ENCODE measurements at regions not wholly inside any gene's neighbourhood (a gene's known extent, or its start where the extent isn't known, plus 50 kb on each side); places are given as distances from the start of the nearest gene placed in this dataset.

- TF ChIP-seq BACH2 (CRISPR knock-in tag; IDR thresholded peaks at IDR 0.05; ENCODE audit: borderline replicate concordance): no peak
- TF ChIP-seq SNAI2 (CRISPR knock-in tag; IDR thresholded peaks at IDR 0.05): no peak
- TF ChIP-seq ZNF8 (CRISPR knock-in tag; IDR thresholded peaks at IDR 0.05): no peak
- no peak for TF ChIP-seq TCF4 (CRISPR knock-in tag; IDR thresholded peaks at IDR 0.05; ENCODE audit: borderline replicate concordance)
- TF ChIP-seq ESRRG (CRISPR knock-in tag; IDR thresholded peaks at IDR 0.05): no peak
- TF ChIP-seq TOX (CRISPR knock-in tag; IDR thresholded peaks at IDR 0.05; ENCODE audit: borderline replicate concordance): no peak
- TF ChIP-seq, protein P1, sequence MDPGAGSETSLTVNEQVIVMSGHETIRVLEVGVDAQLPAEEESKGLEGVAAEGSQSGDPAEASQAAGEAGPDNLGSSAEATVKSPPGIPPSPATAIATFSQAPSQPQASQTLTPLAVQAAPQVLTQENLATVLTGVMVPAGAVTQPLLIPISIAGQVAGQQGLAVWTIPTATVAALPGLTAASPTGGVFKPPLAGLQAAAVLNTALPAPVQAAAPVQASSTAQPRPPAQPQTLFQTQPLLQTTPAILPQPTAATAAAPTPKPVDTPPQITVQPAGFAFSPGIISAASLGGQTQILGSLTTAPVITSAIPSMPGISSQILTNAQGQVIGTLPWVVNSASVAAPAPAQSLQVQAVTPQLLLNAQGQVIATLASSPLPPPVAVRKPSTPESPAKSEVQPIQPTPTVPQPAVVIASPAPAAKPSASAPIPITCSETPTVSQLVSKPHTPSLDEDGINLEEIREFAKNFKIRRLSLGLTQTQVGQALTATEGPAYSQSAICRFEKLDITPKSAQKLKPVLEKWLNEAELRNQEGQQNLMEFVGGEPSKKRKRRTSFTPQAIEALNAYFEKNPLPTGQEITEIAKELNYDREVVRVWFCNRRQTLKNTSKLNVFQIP (CRISPR knock-in tag; IDR thresholded peaks at IDR 0.05; ENCODE audit: borderline replicate concordance, low read depth): no peak
- TF ChIP-seq ARNTL (CRISPR knock-in tag; IDR thresholded peaks at IDR 0.05; ENCODE audit: borderline replicate concordance, low read depth): no peak
- no peak for TF ChIP-seq GLIS3 (CRISPR knock-in tag; IDR thresholded peaks at IDR 0.05)
- TF ChIP-seq CSDC2 (CRISPR knock-in tag; IDR thresholded peaks at IDR 0.05): no peak
- TF ChIP-seq ZNF565 (CRISPR knock-in tag; conservative IDR thresholded peaks at IDR 0.05; ENCODE audit: low read depth): no peak
- ATAC-seq: no peak
These were observed 123.4 kb upstream of the OR9Q1 start for GRCh38 chr11:57900320-57900719.

- ATAC-seq: no peak
- TF ChIP-seq ZNF70 (CRISPR knock-in tag; IDR thresholded peaks at IDR 0.05): no peak
- TF ChIP-seq CSDC2 (CRISPR knock-in tag; IDR thresholded peaks at IDR 0.05): no peak
- no peak for TF ChIP-seq ARNTL (CRISPR knock-in tag; IDR thresholded peaks at IDR 0.05; ENCODE audit: borderline replicate concordance, low read depth)
- no peak for TF ChIP-seq CSRNP3 (CRISPR knock-in tag; IDR thresholded peaks at IDR 0.05)
- TF ChIP-seq ZFP30 (CRISPR knock-in tag; IDR thresholded peaks at IDR 0.05): no peak
- TF ChIP-seq ZNF8 (CRISPR knock-in tag; IDR thresholded peaks at IDR 0.05): no peak
- TF ChIP-seq RARB (CRISPR knock-in tag; IDR thresholded peaks at IDR 0.05): no peak
These were observed 122.4 kb upstream of the OR9Q1 start for GRCh38 chr11:57901278-57901677.

DNA sequence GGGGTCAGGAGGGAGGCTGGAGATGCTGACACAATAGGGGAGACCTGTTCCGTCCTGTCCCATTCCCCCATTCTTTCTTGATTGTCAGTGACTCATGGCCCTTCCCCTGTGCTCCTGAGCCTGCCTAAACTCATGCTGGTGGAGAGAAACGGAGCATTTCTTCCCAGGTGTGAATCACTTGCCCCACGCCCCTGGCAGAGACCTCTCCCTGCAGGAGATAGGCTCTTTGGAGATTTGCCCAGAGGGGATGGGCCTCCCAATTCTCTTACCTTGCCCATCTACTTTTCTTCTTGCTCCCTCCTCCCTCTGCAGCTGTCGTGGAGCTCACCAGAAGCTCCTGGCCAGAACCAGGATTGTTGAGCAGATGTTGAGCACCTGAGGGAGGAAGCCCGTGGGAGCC lies 121.9 kb upstream of the OR9Q1 start:
- no peak for ATAC-seq
- no peak for TF ChIP-seq OSR1 (CRISPR knock-in tag; IDR thresholded peaks at IDR 0.05)
- no peak for TF ChIP-seq ARNTL (CRISPR knock-in tag; IDR thresholded peaks at IDR 0.05; ENCODE audit: borderline replicate concordance, low read depth)
- no peak for TF ChIP-seq ZNF70 (CRISPR knock-in tag; IDR thresholded peaks at IDR 0.05)
- no peak for TF ChIP-seq ZFP3 (CRISPR knock-in tag; IDR thresholded peaks at IDR 0.05)
- no peak for TF ChIP-seq ZC3H10 (CRISPR knock-in tag; IDR thresholded peaks at IDR 0.05)
- no peak for TF ChIP-seq ZNF565 (CRISPR knock-in tag; conservative IDR thresholded peaks at IDR 0.05; ENCODE audit: low read depth)
- no peak for TF ChIP-seq TOX (CRISPR knock-in tag; IDR thresholded peaks at IDR 0.05; ENCODE audit: borderline replicate concordance)
- no peak for TF ChIP-seq CSRNP3 (CRISPR knock-in tag; IDR thresholded peaks at IDR 0.05)
- no peak for TF ChIP-seq CSDC2 (CRISPR knock-in tag; IDR thresholded peaks at IDR 0.05)
- no peak for TF ChIP-seq CREB5 (CRISPR knock-in tag; IDR thresholded peaks at IDR 0.05; ENCODE audit: low read depth)
- TF ChIP-seq, protein P1 (CRISPR knock-in tag; IDR thresholded peaks at IDR 0.05; ENCODE audit: borderline replicate concordance, low read depth): no peak
- TF ChIP-seq RARB (CRISPR knock-in tag; IDR thresholded peaks at IDR 0.05): no peak
- no peak for TF ChIP-seq ZNF8 (CRISPR knock-in tag; IDR thresholded peaks at IDR 0.05)
- TF ChIP-seq, protein P2, sequence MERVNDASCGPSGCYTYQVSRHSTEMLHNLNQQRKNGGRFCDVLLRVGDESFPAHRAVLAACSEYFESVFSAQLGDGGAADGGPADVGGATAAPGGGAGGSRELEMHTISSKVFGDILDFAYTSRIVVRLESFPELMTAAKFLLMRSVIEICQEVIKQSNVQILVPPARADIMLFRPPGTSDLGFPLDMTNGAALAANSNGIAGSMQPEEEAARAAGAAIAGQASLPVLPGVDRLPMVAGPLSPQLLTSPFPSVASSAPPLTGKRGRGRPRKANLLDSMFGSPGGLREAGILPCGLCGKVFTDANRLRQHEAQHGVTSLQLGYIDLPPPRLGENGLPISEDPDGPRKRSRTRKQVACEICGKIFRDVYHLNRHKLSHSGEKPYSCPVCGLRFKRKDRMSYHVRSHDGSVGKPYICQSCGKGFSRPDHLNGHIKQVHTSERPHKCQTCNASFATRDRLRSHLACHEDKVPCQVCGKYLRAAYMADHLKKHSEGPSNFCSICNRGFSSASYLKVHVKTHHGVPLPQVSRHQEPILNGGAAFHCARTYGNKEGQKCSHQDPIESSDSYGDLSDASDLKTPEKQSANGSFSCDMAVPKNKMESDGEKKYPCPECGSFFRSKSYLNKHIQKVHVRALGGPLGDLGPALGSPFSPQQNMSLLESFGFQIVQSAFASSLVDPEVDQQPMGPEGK (CRISPR knock-in tag; IDR thresholded peaks at IDR 0.05; ENCODE audit: borderline replicate concordance): no peak
- no peak for TF ChIP-seq ESRRG (CRISPR knock-in tag; IDR thresholded peaks at IDR 0.05)
- no peak for TF ChIP-seq GLIS3 (CRISPR knock-in tag; IDR thresholded peaks at IDR 0.05)
- TF ChIP-seq, protein P3, sequence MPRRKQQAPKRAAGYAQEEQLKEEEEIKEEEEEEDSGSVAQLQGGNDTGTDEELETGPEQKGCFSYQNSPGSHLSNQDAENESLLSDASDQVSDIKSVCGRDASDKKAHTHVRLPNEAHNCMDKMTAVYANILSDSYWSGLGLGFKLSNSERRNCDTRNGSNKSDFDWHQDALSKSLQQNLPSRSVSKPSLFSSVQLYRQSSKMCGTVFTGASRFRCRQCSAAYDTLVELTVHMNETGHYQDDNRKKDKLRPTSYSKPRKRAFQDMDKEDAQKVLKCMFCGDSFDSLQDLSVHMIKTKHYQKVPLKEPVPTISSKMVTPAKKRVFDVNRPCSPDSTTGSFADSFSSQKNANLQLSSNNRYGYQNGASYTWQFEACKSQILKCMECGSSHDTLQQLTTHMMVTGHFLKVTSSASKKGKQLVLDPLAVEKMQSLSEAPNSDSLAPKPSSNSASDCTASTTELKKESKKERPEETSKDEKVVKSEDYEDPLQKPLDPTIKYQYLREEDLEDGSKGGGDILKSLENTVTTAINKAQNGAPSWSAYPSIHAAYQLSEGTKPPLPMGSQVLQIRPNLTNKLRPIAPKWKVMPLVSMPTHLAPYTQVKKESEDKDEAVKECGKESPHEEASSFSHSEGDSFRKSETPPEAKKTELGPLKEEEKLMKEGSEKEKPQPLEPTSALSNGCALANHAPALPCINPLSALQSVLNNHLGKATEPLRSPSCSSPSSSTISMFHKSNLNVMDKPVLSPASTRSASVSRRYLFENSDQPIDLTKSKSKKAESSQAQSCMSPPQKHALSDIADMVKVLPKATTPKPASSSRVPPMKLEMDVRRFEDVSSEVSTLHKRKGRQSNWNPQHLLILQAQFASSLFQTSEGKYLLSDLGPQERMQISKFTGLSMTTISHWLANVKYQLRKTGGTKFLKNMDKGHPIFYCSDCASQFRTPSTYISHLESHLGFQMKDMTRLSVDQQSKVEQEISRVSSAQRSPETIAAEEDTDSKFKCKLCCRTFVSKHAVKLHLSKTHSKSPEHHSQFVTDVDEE (CRISPR knock-in tag; IDR thresholded peaks at IDR 0.05): no peak
- no peak for TF ChIP-seq ZFP30 (CRISPR knock-in tag; IDR thresholded peaks at IDR 0.05)
- TF ChIP-seq TCF4 (CRISPR knock-in tag; IDR thresholded peaks at IDR 0.05; ENCODE audit: borderline replicate concordance): no peak
- TF ChIP-seq SNAI2 (CRISPR knock-in tag; IDR thresholded peaks at IDR 0.05): no peak

All from SK-N-SH treated with all-trans-retinoic acid at 6 μM for 48 hours (cell line).